ENCODE measurements at regions not wholly inside any gene's neighbourhood (a gene's known extent, or its start where the extent isn't known, plus 50 kb on each side); places are given as distances from the start of the nearest gene placed in this dataset.

GRCh38 chr18:25866331-25866730 is 224.1 kb downstream of the SS18 start:
- DNase-seq = no peak

GRCh38 chr18:25862881-25863600 is 227.4 kb downstream of the SS18 start:
- DNase-seq = no peak

- no peak for DNase-seq
Observed at GRCh38 chr18:25853691-25854433, 236.6 kb downstream of the SS18 start.

- no peak for DNase-seq
Observed at GRCh38 chr18:25843791-25844190, 246.6 kb downstream of the SS18 start.

- DNase-seq = no peak
Observed at GRCh38 chr18:25842665-25843064, 247.7 kb downstream of the SS18 start.

- DNase-seq = no peak
Observed at GRCh38 chr18:25834061-25834460, 256.4 kb downstream of the SS18 start.

GRCh38 chr18:25832001-25832604 is 258.3 kb downstream of the SS18 start:
- no peak for DNase-seq

GRCh38 chr18:25831301-25831701 is 259.1 kb downstream of the SS18 start:
- DNase-seq = no peak

- DNase-seq = no peak
Observed at GRCh38 chr18:25830787-25831186, 259.6 kb downstream of the SS18 start.

- no peak for DNase-seq
Observed at GRCh38 chr18:25827961-25828561, 262.4 kb downstream of the SS18 start.

- no peak for DNase-seq
Observed at GRCh38 chr18:25827228-25827627, 263.2 kb downstream of the SS18 start.

GRCh38 chr18:25826823-25827222 is 263.6 kb downstream of the SS18 start:
- DNase-seq = no peak

- DNase-seq = no peak
Observed at GRCh38 chr18:25825979-25826776, 264.2 kb downstream of the SS18 start.

GRCh38 chr18:25825056-25825455 is 265.4 kb downstream of the SS18 start:
- DNase-seq = no peak

- DNase-seq = no peak
Observed at GRCh38 chr18:25819746-25820363, 270.6 kb downstream of the SS18 start.

- DNase-seq = no peak
Observed at GRCh38 chr18:25818505-25818904, 271.9 kb downstream of the SS18 start.

- DNase-seq = no peak
Observed at GRCh38 chr18:25817546-25818237, 272.7 kb downstream of the SS18 start.

- DNase-seq = no peak
Observed at GRCh38 chr18:25815659-25816058, 274.8 kb downstream of the SS18 start.

GRCh38 chr18:25814841-25815458 is 275.5 kb downstream of the SS18 start:
- DNase-seq = no peak

- no peak for DNase-seq
Observed at GRCh38 chr18:25813110-25813509, 277.3 kb downstream of the SS18 start.

- DNase-seq = no peak
Observed at GRCh38 chr18:25810736-25811135, 279.7 kb downstream of the SS18 start.

All from CD4-positive, alpha-beta T cell treated with Interleukin-4 for 4 hours (primary cell).